ENCODE measurements at regions not wholly inside any gene's neighbourhood (a gene's known extent, or its start where the extent isn't known, plus 50 kb on each side); places are given as distances from the start of the nearest gene placed in this dataset.

DNA sequence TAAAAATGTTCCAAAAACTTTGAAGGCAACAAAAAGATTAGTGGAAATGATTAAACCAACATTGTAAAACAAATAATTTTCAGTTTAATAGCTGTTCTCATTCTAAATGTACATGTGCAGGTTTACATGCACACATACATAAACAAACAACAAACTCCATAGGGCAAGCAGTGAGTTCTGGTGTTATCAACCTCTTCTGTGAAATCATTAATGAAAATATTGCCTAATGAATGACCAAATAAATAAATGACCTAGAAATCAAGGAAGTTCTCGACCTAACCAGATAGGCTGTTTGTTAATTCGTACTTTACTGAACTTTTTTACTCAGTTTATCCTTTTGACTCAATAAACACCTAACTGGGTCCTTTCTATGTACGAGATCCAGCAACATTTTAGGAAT lies 165.5 kb upstream of the RORB start:
- DNase-seq (ENCODE audit: low read depth, low spot score) = no peak

DNA sequence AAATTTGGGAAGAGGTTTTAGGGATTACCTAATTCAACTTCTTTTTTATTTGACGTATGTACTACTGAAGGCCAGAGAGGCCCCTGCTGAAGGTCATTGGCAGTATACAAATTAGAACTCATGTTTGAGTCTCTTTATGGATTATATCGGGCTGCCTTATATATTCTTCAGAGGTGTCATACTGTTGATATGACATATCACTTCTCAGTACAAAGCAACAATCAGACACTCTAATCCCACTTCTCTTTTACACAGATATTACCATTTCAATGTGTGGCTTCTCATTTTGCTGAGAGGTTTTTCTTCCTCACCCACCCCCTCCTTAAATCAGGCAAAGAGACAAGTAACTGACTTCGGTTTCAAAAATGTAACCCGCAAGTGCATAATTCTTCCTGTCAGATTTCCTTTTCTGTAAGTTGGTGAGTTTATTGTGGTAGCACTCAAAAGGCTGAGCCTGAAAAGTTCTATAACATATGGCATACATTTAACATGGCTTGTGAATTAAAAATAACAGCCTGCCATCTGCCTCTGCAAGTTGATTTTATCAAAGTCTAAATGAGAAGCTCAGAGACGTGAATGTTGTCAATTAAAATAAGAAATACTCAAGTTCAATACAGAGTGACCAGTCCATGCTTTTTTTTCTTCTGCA lies 163.6 kb upstream of the RORB start:
- DNase-seq (ENCODE audit: low read depth, low spot score) = no peak

DNA sequence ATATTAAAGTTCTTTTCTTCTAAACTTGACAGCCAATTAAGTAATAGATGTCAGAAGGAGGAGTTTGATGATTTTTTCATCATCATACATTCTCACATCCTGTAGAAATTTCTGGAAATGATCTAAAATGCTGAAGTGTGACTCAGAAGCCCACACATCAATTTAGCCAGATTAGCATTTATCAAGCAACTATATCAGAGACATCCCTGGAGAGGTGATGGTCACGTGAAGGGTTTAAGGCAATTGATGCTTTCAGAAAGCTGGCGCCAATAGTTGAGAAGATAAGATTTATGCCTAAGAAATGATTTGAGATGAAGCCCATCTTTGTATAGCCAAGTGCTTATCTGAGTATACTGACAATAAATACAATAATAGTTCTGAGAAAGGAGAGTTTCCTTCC lies 162.9 kb upstream of the RORB start:
- DNase-seq (ENCODE audit: low read depth, low spot score) = no peak

DNA sequence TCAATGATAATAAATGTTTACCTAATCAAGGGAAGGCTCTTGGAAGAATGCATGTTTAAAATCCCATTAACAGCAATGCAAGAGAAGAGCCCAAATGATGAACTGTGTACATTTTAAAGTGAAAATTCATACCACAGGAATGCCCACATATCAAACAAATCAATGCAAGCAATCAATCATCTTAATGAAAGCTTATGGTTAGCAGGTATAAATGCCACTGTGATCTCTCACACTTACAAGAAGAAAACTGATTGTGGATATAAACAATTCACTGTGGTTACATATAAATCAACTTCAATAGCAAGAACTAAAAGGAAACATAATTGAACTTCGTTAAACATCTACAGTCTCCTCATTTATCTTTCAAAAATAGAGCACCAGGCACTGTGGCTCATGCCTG lies 161.0 kb upstream of the RORB start:
- DNase-seq (ENCODE audit: low read depth, low spot score) = no peak

DNA sequence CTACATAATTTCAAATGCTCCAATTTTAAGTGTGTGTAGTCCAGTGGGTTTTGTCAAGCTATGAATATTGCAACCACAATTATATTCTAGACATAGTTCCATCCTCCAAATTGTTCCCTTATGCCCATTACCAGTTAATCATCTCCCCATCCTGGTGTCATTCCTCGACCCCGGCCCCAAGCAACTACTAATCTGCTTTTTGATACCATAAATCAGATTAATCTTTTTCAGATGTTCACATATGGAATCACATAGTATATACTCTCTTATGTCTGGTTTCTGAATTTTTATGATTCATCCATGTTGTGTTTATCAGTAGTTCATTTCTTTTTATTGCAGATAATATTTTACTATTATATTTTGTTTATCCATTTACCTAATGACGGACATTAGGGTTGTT lies 148.4 kb upstream of the RORB start:
- DNase-seq (ENCODE audit: low read depth, low spot score) = no peak

DNA sequence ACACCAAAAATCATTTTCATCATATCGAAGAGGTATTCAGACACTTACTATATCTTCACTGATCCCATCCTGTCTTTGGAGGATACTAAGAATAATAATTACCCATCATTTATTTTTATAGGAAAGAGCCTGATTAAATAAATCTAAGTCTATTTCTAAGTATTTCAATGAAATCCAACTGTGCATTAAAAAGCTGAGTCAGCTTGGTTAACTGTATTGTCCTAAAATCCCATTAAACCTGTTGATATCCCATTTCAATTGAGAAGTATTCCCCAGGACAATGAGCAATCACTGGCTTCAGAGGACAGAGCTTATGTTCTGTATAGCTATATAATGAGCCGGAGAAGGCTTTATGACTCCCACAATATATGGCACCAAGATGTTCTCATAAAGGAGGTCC lies 142.0 kb upstream of the RORB start:
- no peak for DNase-seq (ENCODE audit: low read depth, low spot score)

DNA sequence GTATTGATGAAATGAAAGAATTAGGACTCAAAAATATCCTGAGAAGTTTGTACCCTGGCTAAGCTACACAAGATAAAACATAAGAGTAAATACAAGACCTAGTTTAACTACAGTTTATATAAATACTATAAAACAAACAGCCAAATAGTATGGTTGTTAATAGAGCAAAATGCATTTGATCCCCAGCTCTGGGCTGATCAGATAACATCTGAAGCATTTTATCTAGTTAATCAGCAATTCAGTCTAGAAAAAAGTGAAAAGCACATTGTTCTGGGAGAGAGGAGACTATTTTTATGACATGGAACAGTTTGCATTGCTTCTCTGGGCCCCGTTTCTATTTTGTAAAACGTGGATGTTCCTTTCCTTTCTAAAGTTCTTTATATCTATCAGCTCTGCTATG lies 139.6 kb upstream of the RORB start:
- no peak for DNase-seq (ENCODE audit: low read depth, low spot score)

DNA sequence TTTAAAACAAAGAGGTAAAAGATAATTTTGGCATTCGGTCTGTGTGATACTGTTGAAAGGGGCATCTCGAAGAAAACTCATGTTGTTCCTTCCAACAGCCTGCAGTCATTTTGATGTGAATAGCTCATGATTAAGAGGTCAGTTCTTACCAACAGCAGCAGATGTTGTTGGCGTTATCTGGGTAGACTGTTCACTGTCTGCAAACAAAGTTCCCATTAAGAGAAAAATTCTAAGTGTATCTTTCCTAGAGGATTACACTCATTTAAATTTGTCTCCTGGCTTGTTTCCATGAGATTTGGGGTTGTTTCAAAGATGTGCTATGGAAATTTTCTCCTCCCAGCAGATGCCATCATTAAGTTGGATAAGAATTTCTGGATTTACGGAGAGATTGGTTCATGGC lies 138.2 kb upstream of the RORB start:
- DNase-seq (ENCODE audit: low read depth, low spot score) = no peak

DNA sequence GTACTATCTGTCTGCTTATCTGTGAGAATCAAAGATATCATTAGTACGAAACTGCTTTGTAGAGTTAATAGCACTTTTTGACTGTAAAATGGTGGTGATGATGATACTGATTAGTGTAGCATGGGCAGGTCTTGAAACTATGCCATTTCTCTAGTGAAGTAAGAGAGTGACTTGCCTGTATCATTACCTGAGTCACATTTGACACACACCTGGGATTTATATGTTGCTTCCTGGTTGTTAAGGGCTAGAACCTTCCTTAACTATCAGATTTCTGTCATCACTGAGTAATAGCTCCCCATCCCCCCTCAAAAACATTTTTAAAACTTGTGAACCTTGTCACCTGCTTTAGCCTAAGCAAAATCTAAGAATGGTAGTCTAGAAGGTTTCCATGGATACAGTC lies 135.6 kb upstream of the RORB start:
- no peak for DNase-seq (ENCODE audit: low read depth, low spot score)

DNA sequence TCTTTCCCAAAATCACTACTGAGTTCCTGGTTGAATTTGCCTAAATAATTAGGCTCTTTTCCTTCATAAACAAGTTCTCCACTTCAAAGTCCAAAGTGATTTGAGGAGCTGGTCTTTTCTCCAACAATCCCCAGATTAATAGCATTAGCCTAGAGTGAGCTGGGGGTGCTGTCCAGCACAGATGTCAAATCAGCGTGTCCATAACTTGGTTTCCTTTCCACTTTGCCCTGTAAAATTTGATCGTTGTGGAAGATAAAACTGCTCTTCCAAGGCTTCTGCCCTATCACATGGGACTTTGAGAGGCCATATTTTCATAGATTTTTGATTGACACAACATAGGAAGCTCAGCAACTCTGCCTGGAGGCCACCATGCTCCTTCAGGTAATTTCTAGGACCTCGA lies 134.7 kb upstream of the RORB start:
- DNase-seq (ENCODE audit: low read depth, low spot score) = no peak

DNA sequence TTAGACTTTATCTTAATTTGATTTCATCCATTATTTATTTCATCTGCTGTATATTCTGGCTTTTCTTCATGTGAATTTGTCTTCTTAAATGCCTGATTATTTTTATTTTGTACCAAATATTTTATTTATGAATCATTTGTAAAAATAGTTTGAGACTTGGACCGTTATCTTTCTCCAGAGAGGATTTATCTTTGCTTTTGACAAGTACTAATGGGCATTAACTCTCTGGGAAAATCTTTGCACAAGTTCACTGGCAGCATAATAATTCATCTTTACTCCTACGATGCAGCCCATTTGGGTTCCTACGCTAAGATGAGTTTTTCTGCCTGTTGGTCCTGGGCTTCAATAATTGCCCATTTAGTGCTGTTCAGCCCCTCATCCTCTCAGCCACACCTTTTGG lies 131.0 kb upstream of the RORB start:
- DNase-seq (ENCODE audit: low read depth, low spot score) = no peak

DNA sequence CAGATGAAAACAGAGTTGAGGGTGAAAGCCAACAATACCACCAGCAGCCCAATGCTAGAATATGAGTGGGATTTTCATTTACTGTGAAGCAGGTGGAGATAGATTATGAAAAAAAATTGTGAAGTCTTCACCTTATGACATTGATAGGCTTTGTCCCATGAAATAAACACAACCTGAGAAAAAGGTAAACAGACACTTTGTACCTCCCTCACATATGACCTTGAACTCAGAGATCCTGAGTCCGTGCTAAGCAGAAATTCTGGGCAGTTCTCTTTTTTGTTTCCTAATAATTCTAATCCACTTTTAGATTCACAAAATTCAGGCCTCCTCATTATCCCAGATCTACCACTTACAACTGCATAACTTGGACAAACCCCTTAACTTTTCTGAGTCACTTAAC lies 127.3 kb upstream of the RORB start:
- no peak for DNase-seq (ENCODE audit: low read depth, low spot score)

DNA sequence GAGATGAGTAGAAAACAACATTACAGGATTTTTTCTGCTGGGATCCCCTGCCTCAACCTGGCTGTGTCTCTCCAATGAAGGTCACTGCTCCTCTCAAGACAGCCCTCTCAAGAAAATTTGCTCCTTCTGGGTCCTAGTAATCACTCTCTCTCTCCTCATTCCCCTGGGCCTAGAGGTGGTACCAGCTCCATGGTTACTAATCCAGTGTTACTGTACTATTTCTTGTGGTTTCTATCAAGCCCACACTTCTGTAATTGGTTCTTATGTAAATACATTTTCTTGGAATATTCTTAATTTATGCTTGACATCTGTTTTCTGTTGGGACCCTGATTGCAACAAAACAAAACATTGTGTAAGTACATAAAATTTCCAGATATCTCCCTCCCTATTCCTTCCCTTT lies 123.8 kb upstream of the RORB start:
- no peak for DNase-seq (ENCODE audit: low read depth, low spot score)

DNA sequence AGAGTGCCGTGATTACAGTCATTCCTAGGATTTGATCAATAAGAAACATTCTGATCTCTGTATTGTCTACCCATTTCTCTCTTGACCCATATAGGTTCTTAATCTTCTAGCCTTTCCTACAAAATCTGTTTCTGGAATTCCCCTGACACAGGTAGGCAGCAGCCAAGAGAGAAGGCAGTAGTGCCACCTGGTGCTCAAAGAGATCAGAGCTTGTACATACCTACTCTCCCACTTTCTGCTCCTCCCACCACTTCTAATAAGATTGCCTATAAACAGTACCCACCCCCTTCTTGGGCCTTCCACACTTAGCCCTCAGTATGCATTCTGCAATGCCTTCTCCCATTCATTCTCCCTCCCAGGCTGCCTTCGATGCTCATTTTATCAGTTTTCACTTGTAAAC lies 117.4 kb upstream of the RORB start:
- DNase-seq (ENCODE audit: low read depth, low spot score) = peak; percentile 77

DNA sequence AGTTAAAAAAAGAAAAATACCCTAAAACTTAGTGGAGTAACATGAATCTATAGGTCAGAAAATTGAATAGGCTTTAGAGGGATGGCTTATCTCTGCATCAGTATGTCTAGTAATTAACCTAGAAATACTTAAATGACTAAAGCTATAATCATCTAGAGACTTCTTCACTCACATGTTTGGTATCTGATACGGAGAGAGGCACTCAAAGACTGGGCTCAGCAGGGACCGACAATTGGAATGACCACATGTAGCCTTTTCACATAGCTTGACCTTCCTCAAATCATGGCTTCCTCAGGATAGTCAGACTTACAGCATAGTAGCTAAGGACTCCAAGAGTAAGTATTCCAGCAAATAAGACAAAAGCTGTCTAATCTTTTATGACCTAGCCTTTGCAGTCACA lies 105.3 kb upstream of the RORB start:
- no peak for DNase-seq (ENCODE audit: low read depth, low spot score)

DNA sequence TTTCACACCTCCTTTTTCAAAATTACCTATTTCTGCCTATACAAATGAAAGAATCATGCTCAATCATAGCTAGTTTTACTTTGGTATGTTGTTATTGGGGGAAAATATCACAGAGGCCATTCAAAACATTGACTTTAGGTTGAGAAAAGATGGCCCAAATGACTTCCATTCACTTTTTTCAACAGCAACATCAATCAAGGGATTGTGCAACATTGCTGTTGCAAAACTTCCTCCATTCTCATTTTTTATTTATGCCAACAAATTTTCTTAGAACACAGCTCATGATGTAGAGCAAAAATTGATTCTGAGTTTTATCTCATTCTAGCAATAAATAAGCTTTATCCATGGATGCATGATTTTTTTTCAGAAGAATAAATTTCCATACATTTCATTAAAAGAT lies 93.6 kb upstream of the RORB start:
- no peak for DNase-seq (ENCODE audit: low read depth, low spot score)

DNA sequence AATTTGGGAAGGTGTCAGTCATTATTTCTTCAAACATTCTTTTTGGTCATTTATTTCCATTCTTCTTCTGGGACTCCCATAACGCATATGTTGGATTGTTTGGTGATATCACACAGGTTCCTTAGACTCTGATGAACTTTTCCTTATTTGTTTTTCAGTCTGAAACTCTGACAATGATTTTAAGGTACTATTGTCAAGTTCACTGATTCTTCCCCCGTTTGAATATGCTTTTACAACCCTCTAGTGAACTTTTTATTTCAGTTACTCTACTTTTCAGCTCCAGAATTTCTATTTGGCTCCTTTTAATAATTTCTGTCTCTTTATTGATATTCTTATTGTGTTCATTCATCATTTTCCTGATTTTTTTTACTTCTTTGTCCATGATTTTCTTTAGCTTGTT lies 92.5 kb upstream of the RORB start:
- no peak for DNase-seq (ENCODE audit: low read depth, low spot score)

DNA sequence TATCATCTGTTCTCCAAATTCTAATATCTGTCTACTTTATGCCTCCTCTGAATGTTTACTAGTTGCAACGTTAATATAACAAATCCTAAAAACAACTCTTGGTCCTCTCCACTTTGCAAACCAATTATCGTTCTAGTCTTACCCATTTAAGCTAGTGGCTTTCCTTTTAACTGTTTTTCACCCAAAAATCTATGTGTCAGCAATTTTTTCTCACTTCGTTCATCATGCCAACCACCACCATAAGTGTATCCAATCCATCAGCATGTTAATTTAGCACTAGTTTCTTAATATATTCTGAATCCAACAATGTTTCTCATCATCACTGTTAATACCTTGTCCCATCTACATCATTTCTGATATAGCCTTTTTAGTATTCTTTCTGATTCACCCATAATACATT lies 90.0 kb upstream of the RORB start:
- DNase-seq (ENCODE audit: low read depth, low spot score) = no peak

DNA sequence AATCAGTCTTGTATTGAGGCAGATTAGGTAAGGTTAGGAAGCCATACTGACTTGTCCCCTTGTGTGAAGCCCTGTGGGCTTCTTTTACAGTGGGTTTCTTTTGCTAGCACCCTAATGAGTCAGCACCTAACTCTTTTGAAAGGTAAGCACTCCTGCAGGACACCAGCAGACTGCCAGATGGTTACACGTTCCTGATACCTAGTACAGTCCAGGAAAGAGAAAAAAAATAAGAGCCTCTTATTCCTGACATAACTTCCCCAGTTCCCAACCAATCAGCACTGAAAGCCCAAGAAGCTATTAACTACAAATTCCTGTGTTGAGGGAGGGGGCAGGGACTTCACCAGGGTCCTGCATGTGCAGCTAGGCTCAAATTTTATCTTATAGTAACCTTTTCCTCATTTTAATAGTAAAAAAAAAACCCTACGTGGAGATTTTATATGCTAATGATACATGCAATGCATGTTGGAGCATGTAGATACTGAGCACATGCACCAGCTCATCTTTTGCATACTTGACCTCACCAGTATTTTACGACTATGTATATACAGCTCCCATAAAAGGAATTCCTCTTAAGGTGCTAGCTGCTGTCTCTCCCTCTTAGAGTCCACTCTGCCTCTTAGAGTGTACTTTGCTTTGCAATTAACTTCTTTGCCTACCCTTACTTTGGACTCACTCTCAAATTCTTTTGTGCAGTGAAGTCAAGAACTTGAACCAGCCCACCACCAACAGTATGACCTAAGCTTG lies 84.7 kb upstream of the RORB start:
- no peak for DNase-seq (ENCODE audit: low read depth, low spot score)

DNA sequence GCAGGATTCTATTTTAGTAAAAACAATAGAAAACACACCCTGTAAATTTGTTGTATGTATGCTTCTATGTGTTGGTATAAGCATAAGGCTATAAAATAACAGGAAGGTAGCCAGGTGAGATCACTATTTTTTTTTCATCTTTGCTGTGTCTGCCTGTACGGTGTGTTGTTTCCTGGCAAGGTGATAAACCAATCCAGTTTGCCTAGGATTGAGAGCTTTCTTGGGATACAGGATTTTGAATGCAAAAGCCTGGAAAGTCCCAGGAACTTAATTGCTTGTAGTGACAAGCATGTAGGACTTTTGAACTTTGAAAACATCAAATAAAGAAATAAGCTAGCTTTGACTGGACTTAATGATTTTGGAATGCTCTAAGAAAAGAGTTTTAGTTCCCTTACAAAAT lies 83.3 kb upstream of the RORB start:
- DNase-seq (ENCODE audit: low read depth, low spot score) = no peak

DNA sequence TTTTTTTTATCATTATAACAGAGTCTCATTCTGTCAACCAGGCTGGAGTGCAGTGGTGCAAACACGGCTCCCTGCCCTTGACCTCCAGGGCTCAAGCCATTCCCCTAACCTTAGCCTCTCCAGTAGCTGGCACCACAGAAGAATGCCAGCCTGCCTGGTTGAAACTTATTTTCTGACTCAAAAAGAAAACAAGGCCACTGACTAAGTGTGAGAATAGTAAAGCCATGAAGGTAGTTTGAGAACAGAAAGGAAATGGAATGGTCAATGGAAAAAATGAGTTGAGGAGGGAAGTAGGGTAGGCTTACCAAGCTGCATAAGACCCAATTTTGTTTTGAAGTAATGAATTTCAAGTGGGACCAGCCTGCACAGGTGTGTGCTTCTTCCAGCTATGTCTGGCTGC lies 82.8 kb upstream of the RORB start:
- no peak for DNase-seq (ENCODE audit: low read depth, low spot score)

DNA sequence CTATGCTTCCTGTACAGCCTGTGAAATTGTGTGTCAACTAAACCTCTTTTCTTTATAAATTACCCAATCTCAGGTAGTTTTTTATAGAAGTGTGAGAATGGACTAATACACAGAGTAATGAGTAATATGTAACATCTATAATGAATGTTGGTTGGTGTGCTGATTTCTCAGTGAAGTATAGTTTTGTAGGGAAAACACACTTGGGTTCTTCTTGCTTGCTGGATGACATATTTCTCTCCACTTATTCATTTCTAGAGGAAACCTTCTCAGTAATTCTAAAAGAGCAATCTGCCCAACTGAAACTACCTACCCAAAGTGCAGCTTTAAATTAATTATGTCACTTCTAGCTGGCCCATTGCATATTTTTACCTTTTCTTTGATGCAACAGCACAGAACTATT lies 81.1 kb upstream of the RORB start:
- DNase-seq (ENCODE audit: low read depth, low spot score) = no peak

DNA sequence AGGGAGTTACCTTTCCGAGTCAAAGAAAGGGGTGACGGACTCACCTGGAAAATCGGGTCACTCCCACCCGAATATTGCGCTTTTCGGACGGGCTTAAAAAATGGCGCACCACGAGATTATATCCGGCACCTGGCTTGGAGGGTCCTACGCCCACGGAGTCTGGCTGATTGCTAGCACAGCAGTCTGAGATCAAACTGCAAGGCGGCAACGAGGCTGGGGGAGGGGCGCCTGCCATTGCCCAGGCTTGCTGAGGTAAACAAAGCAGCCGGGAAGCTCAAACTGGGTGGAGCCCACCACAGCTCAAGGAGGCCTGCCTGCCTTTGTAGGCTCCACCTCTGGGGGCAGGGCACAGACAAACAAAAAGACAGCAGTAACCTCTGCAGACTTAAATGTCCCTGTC lies 72.6 kb upstream of the RORB start:
- DNase-seq (ENCODE audit: low read depth, low spot score) = peak; percentile 3

DNA sequence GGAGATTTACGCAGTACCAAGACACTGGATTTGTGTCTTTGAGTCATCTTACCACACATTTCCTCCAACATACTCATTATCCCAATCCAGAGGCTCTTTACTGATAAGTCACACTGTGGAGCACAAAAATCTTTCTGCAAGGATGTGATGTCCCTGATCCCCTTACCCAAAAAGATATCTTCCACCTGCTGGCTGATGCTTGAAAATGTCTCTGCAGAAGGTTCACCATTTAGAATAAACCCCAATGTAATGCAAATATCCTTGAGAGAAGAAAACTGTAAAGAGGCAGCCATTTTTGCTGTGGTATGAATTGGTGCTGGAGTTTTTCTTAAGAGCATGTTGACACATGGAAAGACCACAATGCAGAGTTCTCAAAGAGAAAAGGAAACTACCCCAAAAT lies 65.7 kb upstream of the RORB start:
- no peak for DNase-seq (ENCODE audit: low read depth, low spot score)
